Stomach (tissue), 8 donors: ENCODE measurements at regions not wholly inside any gene's neighbourhood (a gene's known extent, or its start where the extent isn't known, plus 50 kb on each side); places are given as distances from the start of the nearest gene placed in this dataset.

Experiments
- DNase-seq, 2 donors: peaks; one replicate each; pipeline versions ENCODE4 v3.0.0 to v3.0.0-alpha.2; 2013 to 2019
- H3K27ac ChIP-seq, 5 donors: fragments of 200-600 bp in 4 of 5; sonication (generic) in 4 of 5; one replicate each; pipeline ENCODE4 v1.5.1; 2013 to 2019; ENCODE audit warnings: mild to moderate bottlenecking in 1 of 5, moderate library complexity in 1 of 5
- H3K27me3 ChIP-seq, 3 donors: fragments of 200-600 bp; sonication (generic); one replicate each; pipeline ENCODE4 v1.5.1; 2017 to 2019; ENCODE audit warnings: mixed run types in 1 of 3
- H3K36me3 ChIP-seq, 4 donors: fragments of 200-600 bp; sonication (generic); 1 replicate in 3 of 4; 2 replicates in 1 of 4; pipeline ENCODE4 v1.5.1; 2016 to 2019
- H3K4me1 ChIP-seq, 4 donors: fragments of 200-600 bp; sonication (generic); one replicate each; pipeline ENCODE4 v1.5.1; 2016 to 2019
- H3K4me3 ChIP-seq, 4 donors: fragments of 200-600 bp; sonication (generic) in 3 of 4; one replicate each; pipeline ENCODE4 v1.5.1; 2016 to 2019; ENCODE audit warnings: mild to moderate bottlenecking in 1 of 4
- H3K9me3 ChIP-seq, 4 donors: fragments of 200-600 bp; sonication (generic); one replicate each; pipeline ENCODE4 v1.5.1; 2016 to 2019
- CTCF ChIP-seq, 7 experiments: fragments of 450-650 bp in 4 of 7; fragments of 200-600 bp in 3 of 7; sonication (generic) in 3 of 7; IDR thresholded peaks; one replicate each; pipeline ENCODE4 v1.5.1; 2016 to 2019; ENCODE audit warnings: antibody characterized with exemption in 7 of 7, control low read depth in 2 of 7, mild to moderate bottlenecking in 1 of 7
- EP300 ChIP-seq: sonication (generic); formaldehyde crosslinking; IDR thresholded peaks from one replicate; pipeline ENCODE4 v1.6.1; 2017; ENCODE audit warnings: antibody characterized with exemption
- POLR2A ChIP-seq, 4 donors: fragments of 450-650 bp; IDR thresholded peaks; one replicate each; pipeline ENCODE4 v1.6.1; 2016; ENCODE audit warnings: antibody characterized with exemption in 4 of 4, control low read depth in 2 of 4, mild to moderate bottlenecking in 1 of 4, moderate library complexity in 1 of 4
- POLR2AphosphoS5 ChIP-seq, 3 donors: sonication (generic); formaldehyde crosslinking; IDR thresholded peaks; one replicate each; pipeline ENCODE4 v1.6.1; 2016; ENCODE audit warnings: antibody characterized with exemption in 3 of 3
- WGBS, 5 donors: extraction: QIAGEN DNeasy Blood & Tissue Kit in 3 of 5; methylation state at CpG; one replicate each; pipeline versions ENCODE4 v1.1.5 to v1.1.7; 2013 to 2018; 5-methylcytosine and 5-hydroxymethylcytosine counted together
- intact Hi-C: fragments of 100-400 bp; cut with DNase I; formaldehyde crosslinking; loops from one replicate; pipeline ENCODE4 v1.15.1; 2023; ENCODE audit warnings: low total_unique reads
- donor health status: healthy with polysubstance abuse.
- donor health status: Bipolar disorder and iron deficiency.
- donor health status: healthy.

- H3K9me3 ChIP-seq = no peaks in the 10 kb centered on the region
- DNase-seq = no peak
- H3K36me3 ChIP-seq = no peaks in the 10 kb centered on the region
- no peaks in the 10 kb centered on the region for H3K4me1 ChIP-seq
- WGBS, 5 donors = 79 to 86% (median 82%) methylated on average over 3 of the region's 3 CpGs
- H3K27ac ChIP-seq = no peak overlapping the region
- TF ChIP-seq POLR2AphosphoS5 (IDR thresholded peaks at IDR 0.05) (no peak), EP300 (no peak), CTCF (IDR thresholded peaks at IDR 0.05) (no peak), POLR2A (IDR thresholded peaks at IDR 0.05) (no peak)
- intact Hi-C loops = no loop called here
- no peaks in the 10 kb centered on the region for H3K27me3 ChIP-seq
- H3K4me3 ChIP-seq = no peak overlapping the region
Observed at GRCh38 chr12:61348871-61349270, 911.3 kb upstream of the USP15 start.

- no peak overlapping the region for H3K27ac ChIP-seq
- DNase-seq = no peak
- intact Hi-C loops = no loop called here
Observed at GRCh38 chr12:61355105-61355504, 905.1 kb upstream of the USP15 start.

DNA sequence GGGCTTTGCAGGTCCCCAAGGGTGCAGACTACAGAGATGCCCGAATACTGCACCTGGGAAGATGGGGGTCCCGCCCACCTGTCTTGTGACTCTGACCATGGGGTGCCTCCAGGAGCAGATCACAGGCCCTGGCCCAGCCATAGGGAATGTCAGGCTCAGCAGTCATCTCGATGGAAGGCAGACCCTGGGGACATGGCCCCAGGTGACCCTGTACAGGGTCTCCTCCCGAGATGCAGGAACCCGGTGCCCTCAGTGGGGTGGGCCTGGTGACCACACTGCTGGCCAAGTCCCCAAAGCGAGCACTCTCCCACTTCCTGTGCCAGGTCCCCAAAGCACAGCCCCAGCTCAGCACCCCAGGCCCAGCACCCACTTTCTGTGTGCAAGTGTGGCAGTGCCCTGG is 903.7 kb upstream of the USP15 start:
- H3K4me1 ChIP-seq = no peaks in the 10 kb centered on the region
- DNase-seq = no peak
- WGBS, 5 donors = 79 to 97% (median 90%) methylated on average over 4 to 6 of the region's 6 CpGs
- no peak overlapping the region for H3K4me3 ChIP-seq
- no peaks in the 10 kb centered on the region for H3K36me3 ChIP-seq
- H3K27ac ChIP-seq = no peak overlapping the region
- no peak for TF ChIP-seq CTCF (IDR thresholded peaks at IDR 0.05)
- TF ChIP-seq EP300 = no peak
- no peak for TF ChIP-seq POLR2AphosphoS5 (IDR thresholded peaks at IDR 0.05)
- no peak for TF ChIP-seq POLR2A (IDR thresholded peaks at IDR 0.05)
- peaks cover 0 to 3% (median 0%) of the 10 kb centered on the region in 4 donors for H3K9me3 ChIP-seq
- H3K27me3 ChIP-seq = no peaks in the 10 kb centered on the region
- intact Hi-C loops = no loop called here

More at GRCh38 chr12:61355105-61355504, 905.1 kb upstream of the USP15 start:
- H3K4me3 ChIP-seq = no peak overlapping the region
- H3K27me3 ChIP-seq = no peaks in the 10 kb centered on the region
- TF ChIP-seq POLR2AphosphoS5 (IDR thresholded peaks at IDR 0.05) (no peak), EP300 (no peak), CTCF (IDR thresholded peaks at IDR 0.05) (no peak), POLR2A (IDR thresholded peaks at IDR 0.05) (no peak)
- no peaks in the 10 kb centered on the region for H3K4me1 ChIP-seq
- 79 to 90% (median 88%) methylated on average over 5 to 10 of the region's 10 CpGs for WGBS, 5 donors
- H3K36me3 ChIP-seq = no peaks in the 10 kb centered on the region
- H3K9me3 ChIP-seq = peaks cover 0 to 3% (median 0%) of the 10 kb centered on the region in 4 donors

DNA sequence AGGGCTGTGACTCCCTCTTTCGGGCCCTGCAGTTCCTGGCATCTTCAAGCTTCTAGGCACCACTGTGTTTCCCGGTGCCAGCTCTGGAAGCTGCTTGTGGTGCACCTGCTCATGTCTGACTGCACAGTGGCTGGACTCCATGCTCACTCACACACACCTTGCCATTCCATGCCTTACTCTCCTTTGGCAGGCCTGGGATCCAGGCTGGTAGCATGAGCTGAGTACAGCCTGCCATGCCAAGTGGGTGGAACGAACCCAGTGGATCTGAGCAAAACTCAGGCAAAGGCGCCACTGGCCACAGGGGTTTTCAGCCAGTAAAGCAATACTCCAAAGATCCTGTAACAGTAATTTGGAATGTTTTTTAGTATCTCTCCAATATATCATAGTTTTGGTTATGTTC is 902.7 kb upstream of the USP15 start:
- no peaks in the 10 kb centered on the region for H3K27me3 ChIP-seq
- no peak overlapping the region for H3K27ac ChIP-seq
- TF ChIP-seq POLR2AphosphoS5 (IDR thresholded peaks at IDR 0.05) = no peak
- no peak for TF ChIP-seq CTCF (IDR thresholded peaks at IDR 0.05)
- TF ChIP-seq POLR2A (IDR thresholded peaks at IDR 0.05) = no peak
- no peak for TF ChIP-seq EP300
- H3K4me1 ChIP-seq = no peaks in the 10 kb centered on the region
- H3K9me3 ChIP-seq = peaks cover 0 to 3% (median 0%) of the 10 kb centered on the region in 4 donors
- H3K4me3 ChIP-seq = no peak overlapping the region
- intact Hi-C loops = no loop called here
- no peaks in the 10 kb centered on the region for H3K36me3 ChIP-seq
- no peak for DNase-seq
- 69 to 92% (median 90%) methylated on average over 4 of the region's 4 CpGs for WGBS, 5 donors
